ENCODE measurements at regions not wholly inside any gene's neighbourhood (a gene's known extent, or its start where the extent isn't known, plus 50 kb on each side); places are given as distances from the start of the nearest gene placed in this dataset.
A peak's percentile ranks its signal among the peaks of the same experiment; 100 is the strongest.

- no peaks in the 10 kb centered on the region for H3K36me3 ChIP-seq
- no peaks in the 10 kb centered on the region for H3K27me3 ChIP-seq
- peaks cover 12 to 14% of the 10 kb centered on the region in 2 experiments for H3K4me1 ChIP-seq (ENCODE audit: control insufficient read depth in 1 of 2, insufficient read depth in 1 of 2, low read depth in 1 of 2, low read length in 1 of 2)
- no peak overlapping the region for H3K4me3 ChIP-seq (ENCODE audit: low read depth in 1 of 2, low read length in 1 of 2)
- H3K27ac ChIP-seq, result no peak overlapping the region
- no peak for TF ChIP-seq CTCF (IDR thresholded peaks at IDR 0.05)
- no peaks in the 10 kb centered on the region for H3K9me3 ChIP-seq
Measured at GRCh38 chr3:188034989-188035388, 119.0 kb upstream of the LPP start.

- Histone ChIP-seq H3K36me3 (no peaks in the 10 kb centered on the region), H3K27ac (peak overlapping the region; percentile 61), H3K4me3 (ENCODE audit: low read depth in 1 of 2, low read length in 1 of 2) (no peak overlapping the region), H3K27me3 (no peaks in the 10 kb centered on the region), H3K9me3 (no peaks in the 10 kb centered on the region), H3K4me1 (ENCODE audit: control insufficient read depth in 1 of 2, insufficient read depth in 1 of 2, low read depth in 1 of 2, low read length in 1 of 2) (peaks cover 14 to 22% of the 10 kb centered on the region in 2 experiments)
- no peak for TF ChIP-seq CTCF (IDR thresholded peaks at IDR 0.05)
Measured at GRCh38 chr3:188036375-188037194, 117.4 kb upstream of the LPP start.

GRCh38 chr3:188037195-188037718, 116.7 kb upstream of the LPP start:
- no peak overlapping the region for H3K27ac ChIP-seq
- H3K27me3 ChIP-seq, result no peaks in the 10 kb centered on the region
- H3K4me1 ChIP-seq (ENCODE audit: control insufficient read depth in 1 of 2, insufficient read depth in 1 of 2, low read depth in 1 of 2, low read length in 1 of 2), result peaks cover 14 to 22% of the 10 kb centered on the region in 2 experiments
- H3K36me3 ChIP-seq, result no peaks in the 10 kb centered on the region
- TF ChIP-seq CTCF (IDR thresholded peaks at IDR 0.05), result no peak
- no peaks in the 10 kb centered on the region for H3K9me3 ChIP-seq
- no peak overlapping the region for H3K4me3 ChIP-seq (ENCODE audit: low read depth in 1 of 2, low read length in 1 of 2)

- H3K27ac ChIP-seq, result no peak overlapping the region
- H3K27me3 ChIP-seq, result no peaks in the 10 kb centered on the region
- no peaks in the 10 kb centered on the region for H3K36me3 ChIP-seq
- H3K4me3 ChIP-seq (ENCODE audit: low read depth in 1 of 2, low read length in 1 of 2), result no peak overlapping the region
- H3K9me3 ChIP-seq, result no peaks in the 10 kb centered on the region
- peaks cover 14 to 22% of the 10 kb centered on the region in 2 experiments for H3K4me1 ChIP-seq (ENCODE audit: control insufficient read depth in 1 of 2, insufficient read depth in 1 of 2, low read depth in 1 of 2, low read length in 1 of 2)
- TF ChIP-seq CTCF (IDR thresholded peaks at IDR 0.05), result no peak
Measured at GRCh38 chr3:188037965-188038581, 115.9 kb upstream of the LPP start.

- Histone ChIP-seq H3K36me3 (no peaks in the 10 kb centered on the region), H3K27me3 (no peaks in the 10 kb centered on the region), H3K27ac (no peak overlapping the region), H3K4me1 (ENCODE audit: control insufficient read depth in 1 of 2, insufficient read depth in 1 of 2, low read depth in 1 of 2, low read length in 1 of 2) (peaks cover 13 to 22% of the 10 kb centered on the region in 2 experiments), H3K4me3 (ENCODE audit: low read depth in 1 of 2, low read length in 1 of 2) (no peak overlapping the region), H3K9me3 (no peaks in the 10 kb centered on the region)
- TF ChIP-seq CTCF (IDR thresholded peaks at IDR 0.05), result no peak
Measured at GRCh38 chr3:188041193-188041592, 112.8 kb upstream of the LPP start.

Data from neutrophil (primary cell).